ENCODE measurements at regions not wholly inside any gene's neighbourhood (a gene's known extent, or its start where the extent isn't known, plus 50 kb on each side); places are given as distances from the start of the nearest gene placed in this dataset.

GRCh38 chr6:108765495-108765894, 82.7 kb upstream of the ARMC2 start:
- Histone ChIP-seq H3K27ac (no peak overlapping the region), H3K9me3 (no peaks in the 10 kb centered on the region), H3K4me1 (no peaks in the 10 kb centered on the region), H3K27me3 (no peaks in the 10 kb centered on the region), H3K36me3 (no peaks in the 10 kb centered on the region), H3K4me3 (no peak overlapping the region)
- TF ChIP-seq POLR2AphosphoS5 (IDR thresholded peaks at IDR 0.05) (no peak), POLR2A (IDR thresholded peaks at IDR 0.05) (no peak), CTCF (IDR thresholded peaks at IDR 0.05) (no peak), EP300 (IDR thresholded peaks at IDR 0.05) (no peak)
- 93% methylated on average over 2 of the region's 2 CpGs for WGBS
- DNase-seq (ENCODE audit: low spot score in 2 of 2): no peak

- Histone ChIP-seq H3K9me3 (no peaks in the 10 kb centered on the region), H3K4me1 (no peaks in the 10 kb centered on the region), H3K4me3 (no peak overlapping the region), H3K27me3 (no peaks in the 10 kb centered on the region), H3K27ac (no peak overlapping the region), H3K36me3 (no peaks in the 10 kb centered on the region)
- TF ChIP-seq EP300 (IDR thresholded peaks at IDR 0.05) (no peak), POLR2AphosphoS5 (IDR thresholded peaks at IDR 0.05) (no peak), POLR2A (IDR thresholded peaks at IDR 0.05) (no peak), CTCF (IDR thresholded peaks at IDR 0.05) (no peak)
- DNase-seq (ENCODE audit: low spot score in 2 of 2): no peak
- WGBS: 97% methylated on average over 5 of the region's 5 CpGs
These were observed 81.8 kb upstream of the ARMC2 start for GRCh38 chr6:108766419-108766818.

GRCh38 chr6:108766886-108767285, 81.3 kb upstream of the ARMC2 start:
- no peak overlapping the region for H3K4me3 ChIP-seq
- H3K9me3 ChIP-seq: no peaks in the 10 kb centered on the region
- TF ChIP-seq POLR2AphosphoS5 (IDR thresholded peaks at IDR 0.05): no peak
- no peak for TF ChIP-seq CTCF (IDR thresholded peaks at IDR 0.05)
- no peak for TF ChIP-seq POLR2A (IDR thresholded peaks at IDR 0.05)
- no peak for TF ChIP-seq EP300 (IDR thresholded peaks at IDR 0.05)
- H3K27me3 ChIP-seq: no peaks in the 10 kb centered on the region
- H3K36me3 ChIP-seq: no peaks in the 10 kb centered on the region
- WGBS: 97% methylated on average over 6 of the region's 6 CpGs
- no peak overlapping the region for H3K27ac ChIP-seq
- H3K4me1 ChIP-seq: no peaks in the 10 kb centered on the region
- DNase-seq (ENCODE audit: low spot score in 2 of 2): no peak

DNA sequence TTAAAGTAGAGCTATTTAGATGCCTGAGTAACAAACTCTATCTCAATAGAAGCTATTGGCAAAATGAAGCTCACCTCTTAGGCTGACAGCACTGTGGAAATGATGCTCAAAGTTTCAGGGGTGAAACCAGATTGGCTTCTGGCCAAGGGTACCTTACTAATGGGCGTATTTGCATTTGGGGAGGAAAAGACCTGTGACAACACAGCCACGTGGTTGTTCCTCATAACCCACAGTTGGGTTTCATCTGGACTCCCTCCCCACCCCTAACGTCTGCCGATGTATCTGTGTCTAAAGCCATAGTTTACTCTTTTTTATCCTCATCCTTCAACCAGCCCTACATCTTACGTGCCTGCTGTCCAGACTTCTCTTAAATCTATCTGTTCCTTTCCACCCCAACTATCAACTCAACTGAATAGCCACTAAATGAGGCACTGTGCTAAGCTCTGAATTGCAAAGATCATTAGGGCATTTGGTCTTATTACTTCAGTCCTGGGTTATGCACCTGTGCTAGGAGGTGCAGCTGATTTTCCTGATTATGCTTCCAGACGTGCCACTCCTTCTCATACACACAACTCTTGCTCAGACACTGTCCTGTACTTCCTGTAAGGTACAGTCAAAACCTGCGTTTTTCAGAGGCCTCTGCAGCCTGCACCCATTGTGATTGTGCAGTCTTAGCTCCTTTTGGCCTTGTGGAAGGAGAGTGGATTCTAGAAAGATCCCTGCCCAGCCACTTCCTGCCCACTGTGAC, 80.6 kb upstream of the ARMC2 start:
- H3K4me3 ChIP-seq: no peak overlapping the region
- no peaks in the 10 kb centered on the region for H3K4me1 ChIP-seq
- H3K9me3 ChIP-seq: no peaks in the 10 kb centered on the region
- 85% methylated on average over 7 of the region's 7 CpGs for WGBS
- TF ChIP-seq EP300 (IDR thresholded peaks at IDR 0.05) (no peak), POLR2A (IDR thresholded peaks at IDR 0.05) (no peak), POLR2AphosphoS5 (IDR thresholded peaks at IDR 0.05) (no peak), CTCF (IDR thresholded peaks at IDR 0.05) (no peak)
- H3K36me3 ChIP-seq: no peaks in the 10 kb centered on the region
- H3K27me3 ChIP-seq: no peaks in the 10 kb centered on the region
- H3K27ac ChIP-seq: no peak overlapping the region
- DNase-seq (ENCODE audit: low spot score in 2 of 2): no peak

- no peak for TF ChIP-seq POLR2AphosphoS5 (IDR thresholded peaks at IDR 0.05)
- no peak for TF ChIP-seq CTCF (IDR thresholded peaks at IDR 0.05)
- no peak for TF ChIP-seq EP300 (IDR thresholded peaks at IDR 0.05)
- no peak for TF ChIP-seq POLR2A (IDR thresholded peaks at IDR 0.05)
- no peaks in the 10 kb centered on the region for H3K36me3 ChIP-seq
- 95% methylated on average over 1 of the region's 1 CpG for WGBS
- no peak overlapping the region for H3K27ac ChIP-seq
- H3K27me3 ChIP-seq: no peaks in the 10 kb centered on the region
- no peaks in the 10 kb centered on the region for H3K9me3 ChIP-seq
- H3K4me3 ChIP-seq: no peak overlapping the region
- no peak for DNase-seq (ENCODE audit: low spot score in 2 of 2)
- H3K4me1 ChIP-seq: no peaks in the 10 kb centered on the region
These were observed 80.1 kb upstream of the ARMC2 start for GRCh38 chr6:108768166-108768555.
